ENCODE measurements at regions not wholly inside any gene's neighbourhood (a gene's known extent, or its start where the extent isn't known, plus 50 kb on each side); places are given as distances from the start of the nearest gene placed in this dataset.

GRCh38 chr4:102439236-102439614 lies 61.9 kb upstream of the NFKB1 start:
- TF ChIP-seq CTCF (IDR thresholded peaks at IDR 0.05; ENCODE audit: extremely low read depth in 1 of 2, insufficient read depth in 1 of 2, low read depth in 1 of 2, low read length in 2 of 2) (no peak), MAX (IDR thresholded peaks at IDR 0.05; ENCODE audit: insufficient read depth, insufficient read length) (no peak)
